HepG2 (cell line): ENCODE measurements at regions not wholly inside any gene's neighbourhood (a gene's known extent, or its start where the extent isn't known, plus 50 kb on each side); places are given as distances from the start of the nearest gene placed in this dataset.

ENCODE experiments used
- ATAC-seq: fragments of 200-7000 bp; cut with Tn5 transposase; 3 replicates; pipeline ENCODE4 v1.9.1; 2020; ENCODE audit warnings: mild to moderate bottlenecking, moderate library complexity
- BruUV-seq: library from RNA; stranded (reverse); fragments of 400-500 nt; replicated peaks from 2 replicates; lab custom pipeline; 2021; lab: Mats Ljungman, UMichigan
- CTCF ChIA-PET: fragments of 300-600 bp; formaldehyde crosslinking; extraction: SDS; loops from one replicate; lab custom pipeline; 2021; ENCODE audit warnings: low total read pairs, inconsistent platforms, low intra/inter-chr PET ratio; lab: Yijun Ruan, JAX
- POLR2A ChIA-PET: fragments of 350-600 bp; sonication (Branson Sonifier 250); formaldehyde crosslinking; loops from one replicate; lab custom pipeline; 2020; ENCODE audit warnings: antibody characterized with exemption, inconsistent platforms; lab: Yijun Ruan, JAX
- DNase-seq: peaks from one replicate; pipeline ENCODE4 v3.0.0-alpha.2; 2015; ENCODE audit warnings: low spot score
- FAIRE-seq: peaks from 3 replicates; lab custom pipeline; 2011; peaks lifted over from hg19 to GRCh38; lab: Jason Lieb, UNC
- H2AFZ ChIP-seq: one replicate; pipeline ENCODE4 v1.6.1; 2011; ENCODE audit warnings: low read length, inconsistent platforms
- H3K27ac ChIP-seq: fragments of 300-600 bp; 3 replicates; pipeline ENCODE4 v1.8.0; 2011; ENCODE audit warnings: mixed run types, mild to moderate bottlenecking, mixed read lengths, low read length, inconsistent platforms; ENCODE audit not compliant: insufficient read depth; ENCODE audit errors: extremely low read length
- H3K27me3 ChIP-seq, 2 experiments: fragments of 200-600 bp in 1 of 2; 2 replicates in 1 of 2; 3 replicates in 1 of 2; pipeline versions ENCODE4 v1.6.0 to v1.8.0; 2011; ENCODE audit warnings: low read length in 2 of 2, mild to moderate bottlenecking in 2 of 2, moderate library complexity in 2 of 2, inconsistent platforms in 1 of 2; ENCODE audit not compliant: insufficient read depth in 2 of 2, control insufficient read depth in 1 of 2
- H3K36me3 ChIP-seq, 2 experiments: fragments of 200-600 bp in 1 of 2; replicated peaks in 1 of 2; 2 replicates in 1 of 2; 3 replicates in 1 of 2; pipeline versions ENCODE4 v1.5.1 to v1.8.0; 2011; ENCODE audit warnings: low read length in 2 of 2, inconsistent platforms in 1 of 2; ENCODE audit not compliant: insufficient read depth in 2 of 2, control insufficient read depth in 1 of 2
- H3K4me1 ChIP-seq: 2 replicates; pipeline ENCODE4 v1.5.1; 2012; ENCODE audit warnings: low read length, inconsistent platforms; ENCODE audit not compliant: insufficient read depth
- H3K4me2 ChIP-seq: 2 replicates; pipeline ENCODE4 v1.6.0; 2011; ENCODE audit warnings: low read depth, low read length, inconsistent platforms
- H3K4me3 ChIP-seq, 3 experiments: fragments of 200-600 bp in 1 of 3; sonication (generic), shearing (Covaris generic) in 1 of 3; replicated peaks in 1 of 3; 2 replicates each; pipeline ENCODE4 v1.5.1; 2011 to 2016; ENCODE audit warnings: low read length in 3 of 3, inconsistent platforms in 2 of 3, low read depth in 2 of 3, mild to moderate bottlenecking in 2 of 3, control low read depth in 1 of 3, mixed read lengths in 1 of 3; ENCODE audit not compliant: insufficient read depth in 1 of 3
- H3K79me2 ChIP-seq: one replicate; pipeline ENCODE4 v1.6.1; 2011; ENCODE audit warnings: low read length, inconsistent platforms; ENCODE audit not compliant: insufficient read depth
- H3K9ac ChIP-seq: 2 replicates; pipeline ENCODE4 v1.6.0; 2011; ENCODE audit warnings: mild to moderate bottlenecking, low read depth, low read length, inconsistent platforms; ENCODE audit not compliant: insufficient read depth
- H3K9me3 ChIP-seq: 2 replicates; pipeline ENCODE4 v1.5.1; 2012; ENCODE audit warnings: mild to moderate bottlenecking, low read length
- H4K20me1 ChIP-seq: 2 replicates; pipeline ENCODE4 v1.6.0; 2011; ENCODE audit warnings: inconsistent platforms, mild to moderate bottlenecking, low read length, moderate library complexity; ENCODE audit not compliant: insufficient read depth
- JDP2 ChIP-seq: sonication (generic); formaldehyde crosslinking; IDR thresholded peaks from 2 replicates; pipeline ENCODE4 v1.8.1; 2022; ENCODE audit warnings: missing genetic modification reagents, borderline replicate concordance
- JUND ChIP-seq: sonication (generic); formaldehyde crosslinking; IDR thresholded peaks from 2 replicates; pipeline ENCODE4 v1.8.0; 2022; ENCODE audit warnings: mild to moderate bottlenecking, missing genetic modification reagents
- KAT2B ChIP-seq: fragments of 150-350 bp; IDR thresholded peaks from 2 replicates; pipeline ENCODE4 v1.6.1; 2014; ENCODE audit warnings: low read depth, low read length, borderline replicate concordance
- KAT8 ChIP-seq: IDR thresholded peaks from 2 replicates; pipeline ENCODE4 v1.6.1; 2016; ENCODE audit warnings: missing genetic modification reagents, missing compliant biosample characterization
- SAFB2 ChIP-seq: sonication (generic); formaldehyde crosslinking; IDR thresholded peaks from 2 replicates; pipeline ENCODE4 v1.5.1; 2020; ENCODE audit warnings: missing genetic modification reagents, low read depth, mild to moderate bottlenecking, borderline replicate concordance
- SALL1 ChIP-seq: sonication (generic); formaldehyde crosslinking; IDR thresholded peaks from 2 replicates; pipeline ENCODE4 v1.8.0; 2022; ENCODE audit warnings: mild to moderate bottlenecking, missing genetic modification reagents
- SETDB1 ChIP-seq: sonication (generic); formaldehyde crosslinking; IDR thresholded peaks from 2 replicates; pipeline ENCODE4 v1.5.1; 2020; ENCODE audit warnings: missing genetic modification reagents, mild to moderate bottlenecking, borderline replicate concordance
- SMAD9 ChIP-seq: sonication (generic); formaldehyde crosslinking; IDR thresholded peaks from 2 replicates; pipeline ENCODE4 v1.5.1; 2020; ENCODE audit warnings: mild to moderate bottlenecking, missing genetic modification reagents
- SP5 ChIP-seq: IDR thresholded peaks from 2 replicates; pipeline ENCODE4 v1.6.1; 2016; ENCODE audit warnings: low read depth, borderline replicate concordance
- TEAD3 ChIP-seq: optimal IDR thresholded peaks from 2 replicates; pipeline ENCODE3; 2016; ENCODE audit warnings: borderline replicate concordance
- ZNF207 ChIP-seq: fragments of 450-650 bp; IDR thresholded peaks from 2 replicates; pipeline ENCODE4 v1.6.1; 2016; ENCODE audit warnings: antibody characterized with exemption, borderline replicate concordance
- ZNF605 ChIP-seq: sonication (generic); formaldehyde crosslinking; IDR thresholded peaks from 2 replicates; pipeline ENCODE4 v1.8.0; 2022; ENCODE audit warnings: mild to moderate bottlenecking, missing genetic modification reagents
- ZNF883 ChIP-seq: sonication (generic); formaldehyde crosslinking; IDR thresholded peaks from 2 replicates; pipeline ENCODE4 v1.5.1; 2020; ENCODE audit warnings: mild to moderate bottlenecking, missing genetic modification reagents; ENCODE audit errors: not compliant biosample characterization
- whole genome bisulfite sequencing: methylation state at CpG from one replicate; pipeline ENCODE4 v1.1.6; 2017; ENCODE audit warnings: low lambda C conversion rate; 5-methylcytosine and 5-hydroxymethylcytosine counted together
- in situ Hi-C: cut with HindIII; loops from 2 replicates; pipeline ENCODE4 v1.10.0; 2017; ENCODE audit warnings: low pct_unique_long_range_greater_than_20kb; ENCODE audit not compliant: extremely low pct_ligation_motif_present
- intact Hi-C: fragments of 100-400 bp; cut with micrococcal nuclease; formaldehyde crosslinking; loops from one replicate; pipeline ENCODE4 v1.10.0; 2022; ENCODE audit not compliant: unreplicated experiment
- TF ChIP-seq, protein P1 (sequence below): sonication (generic); formaldehyde crosslinking; IDR thresholded peaks from 2 replicates; pipeline ENCODE4 v1.5.0; 2020; ENCODE audit warnings: missing genetic modification reagents, mild to moderate bottlenecking, borderline replicate concordance

DNA sequence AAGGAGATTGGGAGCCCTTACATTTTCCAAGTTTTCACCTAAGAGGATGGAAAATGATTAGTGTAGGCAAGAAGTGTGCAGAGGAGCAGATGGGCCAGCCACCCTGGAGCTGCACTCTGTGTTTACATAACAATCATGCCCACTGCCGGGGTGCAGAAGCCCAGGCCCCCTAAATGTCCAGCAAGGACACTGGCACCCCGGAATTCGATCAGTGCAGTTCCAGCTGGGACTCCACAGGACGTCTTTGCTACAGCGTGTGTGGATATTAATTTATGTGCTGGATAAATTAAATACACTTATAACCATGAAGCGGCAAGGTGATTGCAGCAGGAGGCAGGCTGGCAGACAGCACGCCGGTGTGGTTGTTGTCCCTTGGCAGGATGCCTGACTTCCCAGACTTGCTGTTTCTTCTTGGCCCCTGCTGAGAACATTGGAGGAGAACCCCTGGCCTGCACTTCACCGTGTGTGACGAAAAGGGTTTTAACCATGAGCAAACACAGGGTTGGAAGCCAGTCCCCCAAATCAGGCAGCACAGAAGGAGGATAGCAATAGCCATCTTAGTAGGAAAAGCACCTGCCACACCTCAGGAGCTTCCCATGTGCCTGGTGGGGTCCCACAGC is 73.7 kb downstream of the GADD45G start:
- no peak overlapping the region for H3K4me2 ChIP-seq

More for the DNA sequence above, 73.7 kb downstream of the GADD45G start:
- intact Hi-C loops: no loop called here
- CTCF ChIA-PET: no interaction called here
- FAIRE-seq (no peak), ATAC-seq (no peak), DNase-seq (no peak)
- H3K4me3 ChIP-seq: no peak overlapping the region
- H3K27me3 ChIP-seq: peaks cover 2 to 27% of the 10 kb centered on the region in 2 experiments; a peak in 3 of 5 replicates
- no TSS peak for BruUV-seq
- no peaks in the 10 kb centered on the region for H3K36me3 ChIP-seq
- H4K20me1 ChIP-seq: no peaks in the 10 kb centered on the region
- POLR2A ChIA-PET: no interaction called here
- no peak overlapping the region for H2AFZ ChIP-seq
- H3K9ac ChIP-seq: no peak overlapping the region
- TF ChIP-seq KAT2B (no peak), JDP2 (CRISPR knock-in tag) (no peak), SAFB2 (CRISPR knock-in tag) (no peak), JUND (CRISPR knock-in tag) (no peak), SMAD9 (CRISPR knock-in tag) (no peak), SALL1 (no peak), TEAD3 (CRISPR knock-in tag) (no peak), ZNF883 (CRISPR knock-in tag) (no peak), KAT8 (no peak), SETDB1 (no peak), ZNF207 (no peak), SP5 (CRISPR knock-in tag) (no peak), ZNF605 (no peak)
- TF ChIP-seq, protein P1, sequence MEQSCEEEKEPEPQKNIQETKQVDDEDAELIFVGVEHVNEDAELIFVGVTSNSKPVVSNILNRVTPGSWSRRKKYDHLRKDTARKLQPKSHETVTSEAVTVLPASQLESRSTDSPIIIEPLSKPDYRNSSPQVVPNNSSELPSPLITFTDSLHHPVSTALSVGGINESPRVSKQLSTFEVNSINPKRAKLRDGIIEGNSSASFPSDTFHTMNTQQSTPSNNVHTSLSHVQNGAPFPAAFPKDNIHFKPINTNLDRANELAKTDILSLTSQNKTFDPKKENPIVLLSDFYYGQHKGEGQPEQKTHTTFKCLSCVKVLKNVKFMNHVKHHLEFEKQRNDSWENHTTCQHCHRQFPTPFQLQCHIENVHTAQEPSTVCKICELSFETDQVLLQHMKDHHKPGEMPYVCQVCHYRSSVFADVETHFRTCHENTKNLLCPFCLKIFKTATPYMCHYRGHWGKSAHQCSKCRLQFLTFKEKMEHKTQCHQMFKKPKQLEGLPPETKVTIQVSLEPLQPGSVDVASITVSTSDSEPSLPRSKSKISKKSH: no peak
- no peak overlapping the region for H3K27ac ChIP-seq
- no peaks in the 10 kb centered on the region for H3K4me1 ChIP-seq
- 44% methylated on average over 8 of the region's 10 CpGs for WGBS
- H3K9me3 ChIP-seq: no peaks in the 10 kb centered on the region
- in situ Hi-C loops: no loop called here
- no peaks in the 10 kb centered on the region for H3K79me2 ChIP-seq
